ENCODE measurements at regions not wholly inside any gene's neighbourhood (a gene's known extent, or its start where the extent isn't known, plus 50 kb on each side); places are given as distances from the start of the nearest gene placed in this dataset.

GRCh38 chr10:105697290-105697780 lies 1056.2 kb downstream of the SORCS3 start:
- Histone ChIP-seq H2AK9ac (replicated peaks; ENCODE audit: low read depth, low read length, poor library complexity) (no peak overlapping the region), H3K27ac (ENCODE audit: insufficient read depth, low read length) (no peak overlapping the region), H3K9me3 (ENCODE audit: control insufficient read depth, insufficient read depth, low read length) (peaks cover 2% of the 10 kb centered on the region; the same call in 1 of the 2 replicates), H3K4me2 (ENCODE audit: low read depth, low read length) (no peak overlapping the region), H2BK120ac (ENCODE audit: low read depth, low read length) (no peak overlapping the region), H4K5ac (ENCODE audit: low read depth, low read length) (no peak overlapping the region), H4K20me1 (ENCODE audit: insufficient read depth, low read length) (no peaks in the 10 kb centered on the region), H2BK15ac (ENCODE audit: low read depth, low read length) (no peak overlapping the region), H3K56ac (ENCODE audit: extremely low read depth, insufficient read depth, low read length) (no peak overlapping the region), H4K8ac (ENCODE audit: low read depth in 2 of 2, low read length in 2 of 2) (no peak overlapping the region), H2AFZ (replicated peaks; ENCODE audit: low read length, poor library complexity) (no peak overlapping the region), H3K9ac (ENCODE audit: low read depth, low read length) (no peak overlapping the region), H3K9me1 (ENCODE audit: insufficient read depth, low read length) (no peaks in the 10 kb centered on the region), H3K23ac (ENCODE audit: low read depth, low read length) (no peak overlapping the region), H2BK20ac (ENCODE audit: low read depth, low read length) (no peak overlapping the region), H3K4me3 (ENCODE audit: insufficient read depth, low read depth, low read length) (no peak overlapping the region), H4K91ac (ENCODE audit: insufficient read depth, low read depth, low read length) (no peak overlapping the region), H3K27me3 (ENCODE audit: control insufficient read depth, insufficient read depth, low read length) (no peaks in the 10 kb centered on the region), H3K79me1 (ENCODE audit: low read depth in 1 of 2, low read length in 2 of 2) (no peaks in the 10 kb centered on the region), H3K4ac (ENCODE audit: low read depth, low read length) (no peak overlapping the region), H2AK5ac (ENCODE audit: low read depth, low read length) (no peak overlapping the region), H3K18ac (ENCODE audit: low read depth, low read length) (no peak overlapping the region), H2BK5ac (ENCODE audit: low read depth, low read length, poor library complexity, severe bottlenecking) (no peak overlapping the region), H3K4me1 (ENCODE audit: control insufficient read depth, insufficient read depth, low read length) (no peaks in the 10 kb centered on the region), H3K14ac (replicated peaks; ENCODE audit: low read depth, low read length) (no peak overlapping the region), H3K36me3 (ENCODE audit: control insufficient read depth, insufficient read depth, low read length) (no peaks in the 10 kb centered on the region)
- ChIA-PET CTCF (no interaction called here), POLR2A (ENCODE audit: unreplicated experiment) (no interaction called here)
- no peak for DNase-seq
- no TSS peak for BruUV-seq (replicated peaks)
- intact Hi-C loops (cut with micrococcal nuclease), result no loop called here
- dilution Hi-C loops (cut with HindIII; ENCODE audit: low sequenced_read_pairs, unreplicated experiment), result no loop called here
- TF ChIP-seq MXI1 (IDR thresholded peaks at IDR 0.05; ENCODE audit: borderline replicate concordance, low read depth, low read length) (no peak), RCOR1 (IDR thresholded peaks at IDR 0.05; ENCODE audit: insufficient replicate concordance, low read length) (no peak), BHLHE40 (IDR thresholded peaks at IDR 0.05; ENCODE audit: low read depth, low read length) (no peak), CHD1 (IDR thresholded peaks at IDR 0.05; ENCODE audit: low read depth, low read length) (no peak), CTCF (conservative IDR thresholded peaks at IDR 0.05; ENCODE audit: low read depth, low read length) (no peak), POLR2A (IDR thresholded peaks at IDR 0.05; ENCODE audit: low read depth, low read length) (no peak), MAZ (IDR thresholded peaks at IDR 0.05; ENCODE audit: borderline replicate concordance, low read depth, low read length) (no peak), RAD21 (IDR thresholded peaks at IDR 0.05; ENCODE audit: low read length) (no peak)
- TF ChIP-seq, protein P1, sequence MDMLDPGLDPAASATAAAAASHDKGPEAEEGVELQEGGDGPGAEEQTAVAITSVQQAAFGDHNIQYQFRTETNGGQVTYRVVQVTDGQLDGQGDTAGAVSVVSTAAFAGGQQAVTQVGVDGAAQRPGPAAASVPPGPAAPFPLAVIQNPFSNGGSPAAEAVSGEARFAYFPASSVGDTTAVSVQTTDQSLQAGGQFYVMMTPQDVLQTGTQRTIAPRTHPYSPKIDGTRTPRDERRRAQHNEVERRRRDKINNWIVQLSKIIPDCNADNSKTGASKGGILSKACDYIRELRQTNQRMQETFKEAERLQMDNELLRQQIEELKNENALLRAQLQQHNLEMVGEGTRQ (IDR thresholded peaks at IDR 0.05; ENCODE audit: low read depth, low read length), result no peak
- in situ Hi-C loops (cut with MboI; ENCODE audit: low sequenced_read_pairs), result no loop called here
- no CpG with 5 or more reads among the region's 3 CpGs for WGBS, 2 experiments (ENCODE audit: extremely low coverage in 2 of 2, insufficient read length in 1 of 2)
- ATAC-seq (ENCODE audit: low read depth), result no peak
